Nephron progenitor cell (in vitro differentiated cells): ENCODE measurements at regions not wholly inside any gene's neighbourhood (a gene's known extent, or its start where the extent isn't known, plus 50 kb on each side); places are given as distances from the start of the nearest gene placed in this dataset.
"Not testable (repeated sequence)": the region's sequence is repeated elsewhere in the genome, so short reads cannot be mapped to it uniquely, and the experiment has no call there.

Source experiments
- DNase-seq: peaks from one replicate; pipeline ENCODE4 v3.0.0; 2021
- H3K27ac Mint-ChIP-seq: 2 replicates; pipeline ENCODE4 v1.8.0; 2021; ENCODE audit warnings: mild to moderate bottlenecking, moderate library complexity, mixed read lengths
- H3K27me3 Mint-ChIP-seq: 2 replicates; pipeline ENCODE4 v1.8.0; 2021; ENCODE audit warnings: mild to moderate bottlenecking, low read depth, mixed read lengths; ENCODE audit not compliant: poor library complexity
- H3K36me3 Mint-ChIP-seq: 2 replicates; pipeline ENCODE4 v1.8.0; 2021; ENCODE audit warnings: low read depth, mixed read lengths
- H3K4me1 Mint-ChIP-seq: 2 replicates; pipeline ENCODE4 v1.8.0; 2021; ENCODE audit warnings: mixed read lengths
- H3K4me3 Mint-ChIP-seq: 2 replicates; pipeline ENCODE4 v1.8.0; 2021; ENCODE audit warnings: mild to moderate bottlenecking, moderate library complexity, mixed read lengths
- H3K9me3 Mint-ChIP-seq: 2 replicates; pipeline ENCODE4 v1.8.0; 2021; ENCODE audit warnings: mild to moderate bottlenecking, moderate library complexity, mixed read lengths
- CTCF ChIP-seq: fragments of 200-600 bp; sonication (generic); IDR thresholded peaks from 2 replicates; pipeline ENCODE4 v1.5.0; 2021; ENCODE audit warnings: antibody characterized with exemption

- H3K4me1 Mint-ChIP-seq: no peaks in the 10 kb centered on the region
- no peak overlapping the region for H3K4me3 Mint-ChIP-seq
- DNase-seq: no peak
- no peak overlapping the region for H3K27ac Mint-ChIP-seq
- H3K9me3 Mint-ChIP-seq: peaks cover 11% of the 10 kb centered on the region
- no peaks in the 10 kb centered on the region for H3K27me3 Mint-ChIP-seq
- no peak for TF ChIP-seq CTCF
- no peaks in the 10 kb centered on the region for H3K36me3 Mint-ChIP-seq
These were observed 420.1 kb upstream of the ZNF804A start for GRCh38 chr2:184178229-184178628.

DNA sequence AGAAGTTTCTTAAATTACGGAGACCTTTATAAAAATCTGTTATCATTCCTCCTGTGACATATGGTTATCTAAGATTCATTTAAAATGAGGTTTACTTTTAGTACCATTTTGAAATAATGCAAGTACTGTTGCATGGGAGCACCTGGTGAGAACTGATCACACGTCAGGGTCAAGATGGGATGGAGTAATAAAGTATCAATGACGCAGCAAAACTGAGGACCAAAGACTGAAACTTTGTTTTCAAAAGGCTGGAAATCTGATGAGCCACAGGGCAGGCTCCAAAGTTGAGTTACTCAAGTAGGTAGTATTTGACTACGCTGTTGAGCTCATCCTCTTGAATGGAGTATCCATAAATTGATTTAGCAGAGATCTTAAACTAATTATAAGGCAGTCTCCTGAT is 411.9 kb upstream of the ZNF804A start:
- DNase-seq: no peak
- H3K36me3 Mint-ChIP-seq: no peaks in the 10 kb centered on the region
- H3K4me3 Mint-ChIP-seq: no peak overlapping the region
- peaks cover 8% of the 10 kb centered on the region for H3K9me3 Mint-ChIP-seq
- no peaks in the 10 kb centered on the region for H3K4me1 Mint-ChIP-seq
- no peaks in the 10 kb centered on the region for H3K27me3 Mint-ChIP-seq
- no peak for TF ChIP-seq CTCF
- no peak overlapping the region for H3K27ac Mint-ChIP-seq

DNA sequence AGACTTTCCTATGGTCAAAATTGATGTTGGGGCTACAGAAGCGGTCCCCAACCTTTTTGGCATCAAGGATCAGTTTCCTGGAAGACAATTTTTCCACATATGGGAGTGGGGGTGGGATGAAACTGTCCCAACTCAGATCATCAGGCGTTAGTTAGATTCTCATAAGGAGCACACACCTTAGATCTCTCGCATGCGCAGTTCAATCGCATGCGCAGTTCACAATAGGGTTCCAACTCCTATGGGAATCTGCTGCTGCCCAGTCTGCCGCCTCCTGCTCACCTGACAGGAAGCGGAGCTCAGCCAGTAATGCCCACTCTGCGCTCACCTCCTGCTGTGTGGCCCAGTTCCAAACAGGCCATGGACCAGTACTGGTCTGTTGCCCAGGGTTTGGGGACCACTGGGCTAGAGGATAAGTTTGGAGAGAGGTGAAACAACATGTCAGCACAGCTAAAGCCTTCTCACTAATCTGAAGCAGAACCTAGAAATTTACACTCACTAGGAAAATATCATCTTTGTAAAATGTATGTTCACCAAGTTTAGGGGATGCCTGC is 410.8 kb upstream of the ZNF804A start:
- Mint-ChIP-seq H3K4me1 (no peaks in the 10 kb centered on the region), H3K9me3 (no peaks in the 10 kb centered on the region), H3K27me3 (no peaks in the 10 kb centered on the region), H3K27ac (no peak overlapping the region), H3K36me3 (no peaks in the 10 kb centered on the region), H3K4me3 (no peak overlapping the region)
- no peak for DNase-seq
- no peak for TF ChIP-seq CTCF

DNA sequence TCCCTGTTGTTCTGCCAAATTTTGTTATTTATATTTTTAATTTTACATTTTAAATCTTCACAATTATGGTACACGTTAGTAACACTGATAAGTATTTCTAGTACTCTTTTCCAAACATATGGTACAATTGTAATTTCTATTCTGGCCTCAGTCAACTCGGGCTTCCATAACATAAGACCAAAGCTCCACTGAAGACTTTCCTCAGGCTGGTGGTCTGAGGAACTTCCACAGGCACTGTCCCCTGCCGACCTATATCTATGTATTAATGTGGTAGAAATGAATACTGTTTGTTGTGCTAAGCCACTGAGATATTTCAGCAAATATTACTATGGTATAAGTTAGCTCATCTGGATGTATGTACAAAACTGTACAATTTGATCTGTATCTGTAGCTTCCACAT is 407.6 kb upstream of the ZNF804A start:
- Mint-ChIP-seq H3K4me3 (no peak overlapping the region), H3K27me3 (no peaks in the 10 kb centered on the region), H3K27ac (no peak overlapping the region), H3K9me3 (no peaks in the 10 kb centered on the region), H3K4me1 (no peaks in the 10 kb centered on the region), H3K36me3 (no peaks in the 10 kb centered on the region)
- no peak for TF ChIP-seq CTCF
- DNase-seq: no peak

DNA sequence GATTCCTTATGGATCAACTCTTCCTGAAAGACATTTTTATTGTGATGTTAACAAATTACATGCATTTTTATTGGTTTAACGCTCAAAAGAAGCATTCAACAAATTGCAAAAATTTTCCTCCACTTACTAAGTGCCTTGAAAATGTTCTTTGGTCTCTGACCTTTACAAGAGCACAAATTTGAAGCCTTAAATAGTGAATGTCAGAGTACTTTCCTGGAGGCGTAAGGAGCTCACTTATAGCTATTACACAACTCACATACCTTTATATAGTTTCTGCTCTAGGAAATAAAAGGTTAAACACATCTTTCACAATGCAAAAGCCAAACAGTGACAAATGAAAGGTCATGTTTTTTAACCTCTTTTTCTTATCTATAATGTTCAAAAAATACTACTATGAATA is 405.7 kb upstream of the ZNF804A start:
- Mint-ChIP-seq H3K27ac (no peak overlapping the region), H3K27me3 (no peaks in the 10 kb centered on the region), H3K36me3 (no peaks in the 10 kb centered on the region), H3K9me3 (no peaks in the 10 kb centered on the region), H3K4me3 (no peak overlapping the region), H3K4me1 (no peaks in the 10 kb centered on the region)
- TF ChIP-seq CTCF: no peak
- DNase-seq: no peak

- no peak for TF ChIP-seq CTCF
- Mint-ChIP-seq H3K27ac (no peak overlapping the region), H3K27me3 (no peaks in the 10 kb centered on the region), H3K36me3 (no peaks in the 10 kb centered on the region), H3K9me3 (no peaks in the 10 kb centered on the region), H3K4me1 (no peaks in the 10 kb centered on the region), H3K4me3 (no peak overlapping the region)
- no peak for DNase-seq
These were observed 400.9 kb upstream of the ZNF804A start for GRCh38 chr2:184197413-184197812.

DNA sequence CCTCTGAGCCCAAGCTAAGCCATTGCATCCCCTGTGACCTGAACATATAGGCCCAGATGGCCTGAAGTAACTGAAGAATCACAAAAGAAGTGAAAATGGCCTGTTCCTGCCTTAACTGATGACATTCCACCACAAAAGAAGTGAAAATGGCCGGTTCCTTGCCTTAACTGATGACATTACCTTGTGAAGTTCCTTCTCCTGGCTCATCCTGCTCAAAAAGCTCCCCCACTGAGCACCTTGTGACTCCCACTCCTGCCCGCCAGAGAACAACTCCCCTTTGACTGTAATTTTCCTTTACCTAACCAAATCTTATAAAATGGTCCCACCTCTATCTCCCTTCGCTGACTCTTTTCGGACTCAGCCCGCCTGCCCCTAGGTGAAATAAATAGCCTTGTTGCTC is 399.5 kb upstream of the ZNF804A start:
- H3K27me3 Mint-ChIP-seq, H3K36me3 Mint-ChIP-seq, H3K9me3 Mint-ChIP-seq, DNase-seq, H3K4me1 Mint-ChIP-seq, H3K27ac Mint-ChIP-seq, H3K4me3 Mint-ChIP-seq: not testable (repeated sequence)
